ENCODE measurements at regions not wholly inside any gene's neighbourhood (a gene's known extent, or its start where the extent isn't known, plus 50 kb on each side); places are given as distances from the start of the nearest gene placed in this dataset.

GRCh38 chr7:156230576-156230975 lies 410.0 kb upstream of the RNF32 start:
- Histone ChIP-seq H3K4me3 (no peak overlapping the region), H3K9me2 (ENCODE audit: insufficient read depth) (no peaks in the 10 kb centered on the region), H3K79me2 (replicated peaks; ENCODE audit: insufficient read depth) (no peaks in the 10 kb centered on the region), H3K4me1 (ENCODE audit: insufficient read depth) (no peaks in the 10 kb centered on the region), H3K36me3 (ENCODE audit: insufficient read depth) (no peaks in the 10 kb centered on the region), H2AFZ (no peak overlapping the region), H3K27me3 (ENCODE audit: insufficient read depth) (no peaks in the 10 kb centered on the region), H3K4me2 (no peak overlapping the region), H3F3A (replicated peaks; ENCODE audit: low read depth) (no peaks in the 10 kb centered on the region), H4K20me1 (replicated peaks; ENCODE audit: insufficient read depth) (no peaks in the 10 kb centered on the region), H3K27ac (ENCODE audit: low read depth) (no peak overlapping the region)
- no peak for DNase-seq (ENCODE audit: low spot score)
- Mint-ChIP-seq H3K36me3 (ENCODE audit: low read depth) (no peaks in the 10 kb centered on the region), H3K4me1 (no peaks in the 10 kb centered on the region), H3K27ac (no peak overlapping the region), H3K9me3 (peaks cover 4% of the 10 kb centered on the region; the same call in 2 of the 3 replicates), H3K4me3 (no peak overlapping the region), H3K27me3 (ENCODE audit: insufficient read depth, low read depth, poor library complexity) (peaks cover 3% of the 10 kb centered on the region)
- ATAC-seq, result no peak
- TF ChIP-seq ZNF114 (CRISPR knock-in tag; IDR thresholded peaks at IDR 0.05) (no peak), EZH2phosphoT487 (IDR thresholded peaks at IDR 0.05; ENCODE audit: unreplicated experiment) (no peak), CREB1 (CRISPR knock-in tag; IDR thresholded peaks at IDR 0.05; ENCODE audit: low read depth) (no peak), POLR2AphosphoS5 (IDR thresholded peaks at IDR 0.05; ENCODE audit: low read depth) (no peak), JUNB (IDR thresholded peaks at IDR 0.05; ENCODE audit: unreplicated experiment) (no peak), NANOG (IDR thresholded peaks at IDR 0.05; ENCODE audit: borderline replicate concordance) (no peak), ZNF462 (CRISPR knock-in tag; IDR thresholded peaks at IDR 0.05) (no peak), EZH2 (IDR thresholded peaks at IDR 0.05; ENCODE audit: low read depth, unreplicated experiment) (no peak), ZNF331 (CRISPR knock-in tag; IDR thresholded peaks at IDR 0.05; ENCODE audit: low read depth) (no peak), STAT1 (IDR thresholded peaks at IDR 0.05; ENCODE audit: unreplicated experiment) (no peak)
- TF ChIP-seq, protein P1, sequence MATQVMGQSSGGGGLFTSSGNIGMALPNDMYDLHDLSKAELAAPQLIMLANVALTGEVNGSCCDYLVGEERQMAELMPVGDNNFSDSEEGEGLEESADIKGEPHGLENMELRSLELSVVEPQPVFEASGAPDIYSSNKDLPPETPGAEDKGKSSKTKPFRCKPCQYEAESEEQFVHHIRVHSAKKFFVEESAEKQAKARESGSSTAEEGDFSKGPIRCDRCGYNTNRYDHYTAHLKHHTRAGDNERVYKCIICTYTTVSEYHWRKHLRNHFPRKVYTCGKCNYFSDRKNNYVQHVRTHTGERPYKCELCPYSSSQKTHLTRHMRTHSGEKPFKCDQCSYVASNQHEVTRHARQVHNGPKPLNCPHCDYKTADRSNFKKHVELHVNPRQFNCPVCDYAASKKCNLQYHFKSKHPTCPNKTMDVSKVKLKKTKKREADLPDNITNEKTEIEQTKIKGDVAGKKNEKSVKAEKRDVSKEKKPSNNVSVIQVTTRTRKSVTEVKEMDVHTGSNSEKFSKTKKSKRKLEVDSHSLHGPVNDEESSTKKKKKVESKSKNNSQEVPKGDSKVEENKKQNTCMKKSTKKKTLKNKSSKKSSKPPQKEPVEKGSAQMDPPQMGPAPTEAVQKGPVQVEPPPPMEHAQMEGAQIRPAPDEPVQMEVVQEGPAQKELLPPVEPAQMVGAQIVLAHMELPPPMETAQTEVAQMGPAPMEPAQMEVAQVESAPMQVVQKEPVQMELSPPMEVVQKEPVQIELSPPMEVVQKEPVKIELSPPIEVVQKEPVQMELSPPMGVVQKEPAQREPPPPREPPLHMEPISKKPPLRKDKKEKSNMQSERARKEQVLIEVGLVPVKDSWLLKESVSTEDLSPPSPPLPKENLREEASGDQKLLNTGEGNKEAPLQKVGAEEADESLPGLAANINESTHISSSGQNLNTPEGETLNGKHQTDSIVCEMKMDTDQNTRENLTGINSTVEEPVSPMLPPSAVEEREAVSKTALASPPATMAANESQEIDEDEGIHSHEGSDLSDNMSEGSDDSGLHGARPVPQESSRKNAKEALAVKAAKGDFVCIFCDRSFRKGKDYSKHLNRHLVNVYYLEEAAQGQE (IDR thresholded peaks at IDR 0.05; ENCODE audit: unreplicated experiment), result no peak
- TF ChIP-seq, protein P2, sequence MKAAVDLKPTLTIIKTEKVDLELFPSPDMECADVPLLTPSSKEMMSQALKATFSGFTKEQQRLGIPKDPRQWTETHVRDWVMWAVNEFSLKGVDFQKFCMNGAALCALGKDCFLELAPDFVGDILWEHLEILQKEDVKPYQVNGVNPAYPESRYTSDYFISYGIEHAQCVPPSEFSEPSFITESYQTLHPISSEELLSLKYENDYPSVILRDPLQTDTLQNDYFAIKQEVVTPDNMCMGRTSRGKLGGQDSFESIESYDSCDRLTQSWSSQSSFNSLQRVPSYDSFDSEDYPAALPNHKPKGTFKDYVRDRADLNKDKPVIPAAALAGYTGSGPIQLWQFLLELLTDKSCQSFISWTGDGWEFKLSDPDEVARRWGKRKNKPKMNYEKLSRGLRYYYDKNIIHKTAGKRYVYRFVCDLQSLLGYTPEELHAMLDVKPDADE (IDR thresholded peaks at IDR 0.05), result no peak
- TF ChIP-seq, protein P3, sequence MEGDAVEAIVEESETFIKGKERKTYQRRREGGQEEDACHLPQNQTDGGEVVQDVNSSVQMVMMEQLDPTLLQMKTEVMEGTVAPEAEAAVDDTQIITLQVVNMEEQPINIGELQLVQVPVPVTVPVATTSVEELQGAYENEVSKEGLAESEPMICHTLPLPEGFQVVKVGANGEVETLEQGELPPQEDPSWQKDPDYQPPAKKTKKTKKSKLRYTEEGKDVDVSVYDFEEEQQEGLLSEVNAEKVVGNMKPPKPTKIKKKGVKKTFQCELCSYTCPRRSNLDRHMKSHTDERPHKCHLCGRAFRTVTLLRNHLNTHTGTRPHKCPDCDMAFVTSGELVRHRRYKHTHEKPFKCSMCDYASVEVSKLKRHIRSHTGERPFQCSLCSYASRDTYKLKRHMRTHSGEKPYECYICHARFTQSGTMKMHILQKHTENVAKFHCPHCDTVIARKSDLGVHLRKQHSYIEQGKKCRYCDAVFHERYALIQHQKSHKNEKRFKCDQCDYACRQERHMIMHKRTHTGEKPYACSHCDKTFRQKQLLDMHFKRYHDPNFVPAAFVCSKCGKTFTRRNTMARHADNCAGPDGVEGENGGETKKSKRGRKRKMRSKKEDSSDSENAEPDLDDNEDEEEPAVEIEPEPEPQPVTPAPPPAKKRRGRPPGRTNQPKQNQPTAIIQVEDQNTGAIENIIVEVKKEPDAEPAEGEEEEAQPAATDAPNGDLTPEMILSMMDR (conservative IDR thresholded peaks at IDR 0.05; ENCODE audit: low read depth in 2 of 2), result no peak

Data from GM23338 (cell line).